ENCODE measurements at regions not wholly inside any gene's neighbourhood (a gene's known extent, or its start where the extent isn't known, plus 50 kb on each side); places are given as distances from the start of the nearest gene placed in this dataset.

DNA sequence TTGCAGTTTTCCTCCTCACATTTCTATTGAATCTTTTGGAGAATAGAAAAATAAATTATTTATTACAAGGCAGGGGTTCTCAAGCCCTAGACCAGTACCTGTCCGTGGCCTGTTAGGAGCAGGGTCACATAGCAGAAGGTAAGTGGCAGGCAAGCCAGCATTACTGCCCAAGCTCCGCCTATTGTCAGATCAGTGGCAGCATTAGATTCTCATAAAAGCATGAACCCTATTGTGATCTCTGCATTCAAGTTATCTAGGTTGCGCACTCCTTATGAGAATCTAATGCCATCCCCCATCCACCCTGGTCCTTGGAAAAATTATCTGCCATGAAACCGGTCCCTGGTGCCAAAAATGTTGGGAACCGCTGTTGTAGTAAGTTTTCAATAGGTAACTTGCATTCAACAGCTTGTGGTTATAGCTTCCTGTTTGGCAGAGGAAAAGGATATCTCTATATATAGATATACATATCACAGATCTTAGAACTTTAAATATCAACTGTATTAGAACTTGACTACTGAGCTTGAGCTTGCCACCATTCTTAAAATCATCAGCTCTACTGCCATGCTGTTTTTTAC is 165.1 kb downstream of the AHR start:
- H3K4me3 Mint-ChIP-seq: no peak overlapping the region
- H3K9me3 Mint-ChIP-seq: peaks cover 11% of the 10 kb centered on the region
- no peak overlapping the region for H3K27ac Mint-ChIP-seq
- peaks cover 7% of the 10 kb centered on the region for H3K4me1 Mint-ChIP-seq
- H3K36me3 Mint-ChIP-seq (ENCODE audit: low read depth): peaks cover 4% of the 10 kb centered on the region
- TF ChIP-seq, protein P1, sequence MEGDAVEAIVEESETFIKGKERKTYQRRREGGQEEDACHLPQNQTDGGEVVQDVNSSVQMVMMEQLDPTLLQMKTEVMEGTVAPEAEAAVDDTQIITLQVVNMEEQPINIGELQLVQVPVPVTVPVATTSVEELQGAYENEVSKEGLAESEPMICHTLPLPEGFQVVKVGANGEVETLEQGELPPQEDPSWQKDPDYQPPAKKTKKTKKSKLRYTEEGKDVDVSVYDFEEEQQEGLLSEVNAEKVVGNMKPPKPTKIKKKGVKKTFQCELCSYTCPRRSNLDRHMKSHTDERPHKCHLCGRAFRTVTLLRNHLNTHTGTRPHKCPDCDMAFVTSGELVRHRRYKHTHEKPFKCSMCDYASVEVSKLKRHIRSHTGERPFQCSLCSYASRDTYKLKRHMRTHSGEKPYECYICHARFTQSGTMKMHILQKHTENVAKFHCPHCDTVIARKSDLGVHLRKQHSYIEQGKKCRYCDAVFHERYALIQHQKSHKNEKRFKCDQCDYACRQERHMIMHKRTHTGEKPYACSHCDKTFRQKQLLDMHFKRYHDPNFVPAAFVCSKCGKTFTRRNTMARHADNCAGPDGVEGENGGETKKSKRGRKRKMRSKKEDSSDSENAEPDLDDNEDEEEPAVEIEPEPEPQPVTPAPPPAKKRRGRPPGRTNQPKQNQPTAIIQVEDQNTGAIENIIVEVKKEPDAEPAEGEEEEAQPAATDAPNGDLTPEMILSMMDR (IDR thresholded peaks at IDR 0.05; ENCODE audit: unreplicated experiment in 3 of 3): no peak
- no peaks in the 10 kb centered on the region for H3K27me3 Mint-ChIP-seq (ENCODE audit: low read depth)

DNA sequence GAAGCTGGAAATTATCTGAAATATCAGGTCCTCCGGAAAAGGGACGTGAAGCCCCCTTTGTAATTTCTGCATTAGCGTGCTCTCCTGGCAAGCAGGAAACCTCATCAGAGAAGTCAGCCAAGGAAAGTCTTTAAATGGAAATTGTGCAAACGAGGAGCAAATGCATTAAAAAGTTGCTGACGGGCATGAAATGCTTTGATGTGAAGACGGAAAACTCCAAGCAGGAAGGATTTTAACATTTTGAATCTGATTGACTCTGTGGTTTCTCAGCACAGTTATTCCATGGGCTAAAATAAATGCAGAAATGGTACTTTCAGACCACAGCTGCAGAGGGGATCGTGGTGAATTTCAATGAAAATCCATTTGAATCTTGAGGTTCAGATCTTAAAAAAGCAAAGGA is 167.8 kb downstream of the AHR start:
- peaks cover 7% of the 10 kb centered on the region for H3K4me1 Mint-ChIP-seq
- H3K27me3 Mint-ChIP-seq (ENCODE audit: low read depth): no peaks in the 10 kb centered on the region
- H3K9me3 Mint-ChIP-seq: peaks cover 2% of the 10 kb centered on the region
- peak overlapping the region in 1 of 3 experiments; percentile 14 for H3K4me3 Mint-ChIP-seq
- TF ChIP-seq, protein P1 (IDR thresholded peaks at IDR 0.05; ENCODE audit: unreplicated experiment in 3 of 3): no peak
- H3K36me3 Mint-ChIP-seq (ENCODE audit: low read depth): no peaks in the 10 kb centered on the region
- peak overlapping the region in 2 of 3 experiments; percentile 14 to 67 for H3K27ac Mint-ChIP-seq

DNA sequence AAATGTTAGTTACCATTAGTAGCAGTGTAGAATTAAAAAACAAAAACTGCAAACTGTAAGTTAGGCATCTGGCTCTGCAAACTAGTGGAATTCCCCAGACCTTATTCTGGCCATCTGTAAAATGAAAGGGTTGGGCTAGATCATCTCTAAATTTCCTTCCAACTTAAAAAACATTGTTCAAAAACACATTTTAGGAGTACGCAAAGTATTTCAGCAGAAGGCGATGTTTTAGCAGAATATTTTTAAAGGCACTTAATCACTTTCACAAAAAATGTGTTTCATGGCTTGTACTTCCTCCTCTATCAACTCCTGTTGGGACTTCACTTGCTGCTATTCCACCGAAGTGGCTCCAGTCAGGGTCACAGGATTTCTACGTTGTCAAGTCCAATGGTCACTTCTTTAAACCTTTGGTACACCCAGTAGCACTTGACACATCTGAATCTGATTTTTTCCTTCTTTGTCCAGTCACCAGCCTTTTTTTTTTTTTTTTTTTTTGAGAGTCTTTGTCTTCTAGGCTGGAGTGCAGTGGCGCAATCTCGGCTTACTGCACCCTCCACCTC is 169.0 kb downstream of the AHR start:
- Mint-ChIP-seq H3K27ac (no peak overlapping the region), H3K4me1 (peaks cover 7% of the 10 kb centered on the region), H3K9me3 (peaks cover 2% of the 10 kb centered on the region), H3K27me3 (ENCODE audit: low read depth) (no peaks in the 10 kb centered on the region), H3K36me3 (ENCODE audit: low read depth) (no peaks in the 10 kb centered on the region), H3K4me3 (no peak overlapping the region)
- TF ChIP-seq, protein P1 (IDR thresholded peaks at IDR 0.05; ENCODE audit: unreplicated experiment in 3 of 3): no peak

DNA sequence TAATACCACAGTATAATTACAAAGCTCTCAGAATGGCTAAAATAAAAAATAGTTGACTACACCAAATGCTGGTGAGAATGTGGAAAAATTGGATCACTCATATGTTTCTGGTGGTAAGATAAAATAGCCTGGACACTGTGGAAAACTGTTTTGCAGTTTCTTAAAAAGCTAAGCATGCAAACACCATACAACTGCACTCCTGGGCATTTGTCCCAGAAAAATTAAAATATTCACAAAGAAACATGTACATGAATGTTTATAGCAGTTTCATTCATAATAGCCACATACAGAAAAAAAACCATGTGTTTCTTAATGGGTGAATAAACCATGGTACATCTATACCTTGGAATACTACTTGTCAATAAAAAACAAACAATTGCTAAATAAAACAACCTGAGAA is 172.9 kb downstream of the AHR start:
- TF ChIP-seq, protein P1 (IDR thresholded peaks at IDR 0.05; ENCODE audit: unreplicated experiment in 3 of 3): no peak
- H3K4me3 Mint-ChIP-seq: no peak overlapping the region
- no peaks in the 10 kb centered on the region for H3K27me3 Mint-ChIP-seq (ENCODE audit: low read depth)
- H3K9me3 Mint-ChIP-seq: peaks cover 4% of the 10 kb centered on the region
- peaks cover 3% of the 10 kb centered on the region for H3K4me1 Mint-ChIP-seq
- H3K27ac Mint-ChIP-seq: no peak overlapping the region
- H3K36me3 Mint-ChIP-seq (ENCODE audit: low read depth): no peaks in the 10 kb centered on the region

DNA sequence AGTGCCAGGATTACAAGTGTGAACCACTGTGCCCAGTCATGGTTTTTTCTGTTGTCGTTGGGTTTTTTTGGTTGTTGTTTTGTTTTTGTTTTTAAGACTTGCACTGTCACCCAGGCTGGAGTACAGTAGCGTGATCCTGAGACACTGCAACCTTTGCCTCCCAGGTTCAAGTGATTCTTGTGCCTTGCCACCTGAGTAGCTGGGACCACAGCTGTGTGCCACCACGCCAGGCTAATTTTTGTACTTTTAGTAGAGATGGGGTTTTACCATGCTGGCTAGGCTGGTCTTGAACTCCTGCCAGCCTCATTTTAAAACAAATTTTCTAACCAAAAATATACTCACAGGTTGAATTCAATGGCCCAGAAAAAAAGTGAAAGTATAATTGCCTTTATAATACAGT is 174.1 kb downstream of the AHR start:
- no peak overlapping the region for H3K4me3 Mint-ChIP-seq
- peaks cover 4% of the 10 kb centered on the region for H3K9me3 Mint-ChIP-seq
- H3K27ac Mint-ChIP-seq: no peak overlapping the region
- no peaks in the 10 kb centered on the region for H3K27me3 Mint-ChIP-seq (ENCODE audit: low read depth)
- TF ChIP-seq, protein P1 (IDR thresholded peaks at IDR 0.05; ENCODE audit: unreplicated experiment in 3 of 3): no peak
- H3K36me3 Mint-ChIP-seq (ENCODE audit: low read depth): no peaks in the 10 kb centered on the region
- no peaks in the 10 kb centered on the region for H3K4me1 Mint-ChIP-seq

DNA sequence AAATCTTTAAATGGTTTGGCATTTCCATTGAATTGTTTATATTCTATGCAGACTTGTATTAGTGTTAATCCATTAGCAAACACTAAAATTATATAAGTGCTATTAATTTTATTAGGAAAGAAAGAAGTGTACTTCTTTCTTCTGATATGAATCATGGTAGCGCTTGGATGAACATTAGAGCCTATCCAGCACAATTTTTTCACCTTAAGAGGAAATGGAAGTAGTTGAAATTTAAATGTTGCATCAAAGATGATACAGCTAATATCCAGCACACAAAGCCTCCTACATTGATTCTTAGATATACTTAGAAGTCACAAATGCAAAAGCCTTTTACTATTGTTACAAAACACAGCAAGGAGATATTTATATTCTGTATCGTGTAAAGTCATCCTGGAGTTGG is 174.5 kb downstream of the AHR start:
- no peaks in the 10 kb centered on the region for H3K27me3 Mint-ChIP-seq (ENCODE audit: low read depth)
- H3K27ac Mint-ChIP-seq: no peak overlapping the region
- H3K9me3 Mint-ChIP-seq: peaks cover 4% of the 10 kb centered on the region
- H3K4me1 Mint-ChIP-seq: no peaks in the 10 kb centered on the region
- TF ChIP-seq, protein P1 (IDR thresholded peaks at IDR 0.05; ENCODE audit: unreplicated experiment in 3 of 3): no peak
- no peaks in the 10 kb centered on the region for H3K36me3 Mint-ChIP-seq (ENCODE audit: low read depth)
- no peak overlapping the region for H3K4me3 Mint-ChIP-seq

All from nephron (organoid).